ENCODE measurements at regions not wholly inside any gene's neighbourhood (a gene's known extent, or its start where the extent isn't known, plus 50 kb on each side); places are given as distances from the start of the nearest gene placed in this dataset.
"Not testable (repeated sequence)": the region's sequence is repeated elsewhere in the genome, so short reads cannot be mapped to it uniquely, and the experiment has no call there.

- no peak for DNase-seq (ENCODE audit: low spot score)
Observed at GRCh38 chr13:64078480-64078936, 2662.9 kb upstream of the PCDH20 start.

- DNase-seq (ENCODE audit: low spot score), result no peak
Observed at GRCh38 chr13:64078025-64078424, 2662.4 kb upstream of the PCDH20 start.

- not testable (repeated sequence) for DNase-seq (ENCODE audit: low spot score)
Observed at GRCh38 chr13:64077132-64077835, 2661.6 kb upstream of the PCDH20 start.

GRCh38 chr13:64075543-64076271 is 2660.1 kb upstream of the PCDH20 start:
- DNase-seq (ENCODE audit: low spot score), result no peak

GRCh38 chr13:64074971-64075474 is 2659.4 kb upstream of the PCDH20 start:
- DNase-seq (ENCODE audit: low spot score), result no peak

GRCh38 chr13:64073203-64073602 is 2657.6 kb upstream of the PCDH20 start:
- no peak for DNase-seq (ENCODE audit: low spot score)

- no peak for DNase-seq (ENCODE audit: low spot score)
Observed at GRCh38 chr13:64071352-64071751, 2655.7 kb upstream of the PCDH20 start.

GRCh38 chr13:64069892-64070291 is 2654.2 kb upstream of the PCDH20 start:
- DNase-seq (ENCODE audit: low spot score), result no peak

GRCh38 chr13:64066711-64067110 is 2651.1 kb upstream of the PCDH20 start:
- DNase-seq (ENCODE audit: low spot score), result no peak

- DNase-seq (ENCODE audit: low spot score), result no peak
Observed at GRCh38 chr13:64061649-64062048, 2646.0 kb upstream of the PCDH20 start.

- no peak for DNase-seq (ENCODE audit: low spot score)
Observed at GRCh38 chr13:64057372-64058020, 2641.8 kb upstream of the PCDH20 start.

- DNase-seq (ENCODE audit: low spot score), result no peak
Observed at GRCh38 chr13:64054321-64054720, 2638.7 kb upstream of the PCDH20 start.

- no peak for DNase-seq (ENCODE audit: low spot score)
Observed at GRCh38 chr13:64052521-64052920, 2636.9 kb upstream of the PCDH20 start.

GRCh38 chr13:64051278-64051677 is 2635.6 kb upstream of the PCDH20 start:
- no peak for DNase-seq (ENCODE audit: low spot score)

GRCh38 chr13:64041296-64041695 is 2625.6 kb upstream of the PCDH20 start:
- DNase-seq (ENCODE audit: low spot score), result no peak

- no peak for DNase-seq (ENCODE audit: low spot score)
Observed at GRCh38 chr13:64033921-64034320, 2618.3 kb upstream of the PCDH20 start.

- no peak for DNase-seq (ENCODE audit: low spot score)
Observed at GRCh38 chr13:64029343-64030093, 2613.9 kb upstream of the PCDH20 start.

- no peak for DNase-seq (ENCODE audit: low spot score)
Observed at GRCh38 chr13:64028551-64028950, 2612.9 kb upstream of the PCDH20 start.

GRCh38 chr13:64020126-64020525 is 2604.5 kb upstream of the PCDH20 start:
- DNase-seq (ENCODE audit: low spot score), result no peak

GRCh38 chr13:64007339-64007738 is 2591.7 kb upstream of the PCDH20 start:
- DNase-seq (ENCODE audit: low spot score), result no peak

GRCh38 chr13:64000321-64000720 is 2584.7 kb upstream of the PCDH20 start:
- DNase-seq (ENCODE audit: low spot score), result no peak

All from HT-29 (cell line).